Activated CD8-positive, alpha-beta memory T cell treated with anti-CD3 and anti-CD28 coated beads, Interleukin-2, amount 50 U/mL, for 1 hour (primary cell): ENCODE measurements at regions not wholly inside any gene's neighbourhood (a gene's known extent, or its start where the extent isn't known, plus 50 kb on each side); places are given as distances from the start of the nearest gene placed in this dataset.

ENCODE experiments used
- DNase-seq: peaks from one replicate; pipeline ENCODE4 v3.0.0-alpha.2; 2020; ENCODE audit errors: extremely low read depth

DNA sequence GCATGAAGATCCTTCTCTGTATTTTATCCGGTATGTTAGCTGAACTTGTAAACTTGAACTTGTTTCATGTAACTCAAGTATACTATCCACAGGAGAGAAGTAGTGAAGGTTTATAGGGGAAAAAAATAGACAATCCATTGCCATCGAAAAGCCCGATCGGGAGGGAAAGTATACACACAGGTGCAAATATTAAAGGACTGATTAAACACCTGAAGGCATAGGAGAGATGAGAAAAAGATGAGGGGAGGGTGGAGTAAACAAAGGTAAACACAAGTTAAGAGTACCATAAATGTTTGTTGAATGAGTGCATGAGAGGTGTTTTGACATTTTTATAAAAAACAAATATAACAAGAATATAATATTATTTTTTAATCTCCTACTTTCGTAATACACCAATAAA, 64.3 kb upstream of the CITED2 start:
- no peak for DNase-seq

DNA sequence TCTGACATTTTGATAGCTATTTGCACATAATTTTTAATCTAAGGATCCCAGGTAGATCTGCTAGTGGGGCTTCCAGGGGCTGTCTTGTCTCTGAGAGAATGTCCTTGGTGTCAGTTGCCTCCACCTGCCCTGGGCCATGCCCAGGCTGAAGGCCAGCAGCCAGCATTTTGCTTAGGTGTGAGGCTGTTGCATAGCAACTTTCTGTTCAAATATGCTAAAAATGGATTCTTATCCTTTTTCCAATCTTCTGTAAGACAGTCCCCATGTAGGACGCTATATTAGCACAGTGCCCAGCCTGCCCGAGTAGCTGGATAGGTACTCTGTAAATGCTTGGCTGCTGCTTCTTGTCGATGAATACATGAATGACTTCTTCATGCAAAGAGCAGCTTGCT, 62.5 kb upstream of the CITED2 start:
- no peak for DNase-seq

DNA sequence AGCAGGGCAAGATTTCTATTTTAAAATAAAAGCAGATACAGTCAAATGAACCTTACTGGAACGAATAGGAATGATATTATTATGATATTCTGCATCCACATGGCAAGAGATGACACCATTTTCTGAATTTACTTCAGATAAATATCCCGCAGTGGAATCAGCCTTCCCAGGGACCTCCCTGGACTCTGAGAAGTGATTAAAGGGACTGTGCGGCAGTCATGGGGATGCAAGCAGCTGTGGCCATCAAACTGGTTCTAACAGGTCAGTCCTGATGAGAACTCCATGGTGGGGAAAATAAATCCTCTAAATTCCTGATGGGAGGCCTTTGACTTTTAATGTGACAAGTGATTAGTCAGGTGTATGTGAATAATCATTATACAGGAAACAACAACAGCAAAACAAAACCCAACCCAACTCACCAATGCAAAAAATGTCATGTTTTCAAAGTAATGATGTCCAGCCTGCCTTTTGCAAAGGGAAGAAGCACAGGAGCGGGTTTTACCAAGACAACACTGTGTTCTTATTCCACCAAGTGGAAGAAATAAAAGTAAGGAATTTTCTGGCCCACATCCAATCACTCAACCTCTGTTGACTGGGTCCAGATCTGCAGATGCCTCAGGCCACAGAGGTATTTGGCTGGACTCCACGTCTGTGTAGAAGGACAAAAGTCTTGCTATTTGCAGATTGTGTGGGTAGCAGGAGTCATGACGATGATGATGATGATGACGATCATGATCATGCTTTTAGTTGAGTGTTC, 61.9 kb upstream of the CITED2 start:
- DNase-seq, result no peak

DNA sequence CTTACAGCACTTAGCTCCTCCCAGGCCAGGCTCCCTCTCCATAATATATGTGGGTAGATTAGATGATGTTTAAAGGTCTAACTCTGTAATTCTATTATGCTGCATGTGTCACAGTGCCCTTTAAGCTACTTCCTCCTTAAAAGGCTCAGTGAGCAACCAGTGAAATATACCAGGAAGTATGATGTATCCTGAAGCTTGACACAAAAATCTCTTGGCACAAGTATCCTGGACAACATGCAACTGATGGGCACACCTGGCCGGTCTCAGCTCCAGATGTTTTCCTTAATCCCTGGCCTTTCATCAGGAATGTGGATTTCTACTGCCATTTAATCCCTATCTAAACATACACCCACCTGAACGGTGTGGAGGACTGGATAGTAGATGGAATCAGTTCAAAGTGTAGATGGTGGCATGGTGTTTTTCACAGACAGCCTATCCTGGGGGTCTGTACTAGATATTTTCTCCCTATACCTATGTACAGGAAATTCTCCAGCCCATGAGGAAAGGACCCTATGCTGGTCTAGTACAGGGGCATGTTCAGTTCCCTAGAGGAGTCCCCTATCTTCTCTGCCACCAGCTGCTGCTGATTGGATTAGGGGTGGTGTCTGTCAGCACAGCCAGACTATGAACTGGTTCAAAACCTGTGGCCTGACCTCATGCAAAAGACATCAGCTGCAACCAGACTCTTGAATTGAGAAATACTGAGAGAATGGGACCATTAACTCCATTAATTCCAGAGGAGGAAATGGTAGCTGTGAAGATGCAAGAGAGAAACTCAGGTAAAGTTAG, 59.4 kb upstream of the CITED2 start:
- no peak for DNase-seq

DNA sequence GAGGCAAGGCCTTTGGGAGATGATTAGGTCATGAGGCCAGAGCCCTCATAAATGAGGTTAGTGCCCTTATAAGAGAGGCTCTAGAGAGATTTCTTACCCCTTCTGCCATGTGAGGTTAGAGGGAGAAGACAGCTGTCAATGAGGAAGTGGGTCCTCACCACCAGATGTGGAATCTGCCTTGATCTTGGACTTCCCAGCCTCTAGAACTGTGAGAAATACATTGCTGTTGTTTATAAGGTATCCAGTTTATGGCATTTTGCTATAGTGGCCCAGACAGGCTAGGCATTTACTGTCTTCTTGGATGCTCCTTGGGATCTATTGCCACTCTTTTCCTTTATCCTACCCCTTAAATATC, 57.1 kb upstream of the CITED2 start:
- DNase-seq, result no peak

DNA sequence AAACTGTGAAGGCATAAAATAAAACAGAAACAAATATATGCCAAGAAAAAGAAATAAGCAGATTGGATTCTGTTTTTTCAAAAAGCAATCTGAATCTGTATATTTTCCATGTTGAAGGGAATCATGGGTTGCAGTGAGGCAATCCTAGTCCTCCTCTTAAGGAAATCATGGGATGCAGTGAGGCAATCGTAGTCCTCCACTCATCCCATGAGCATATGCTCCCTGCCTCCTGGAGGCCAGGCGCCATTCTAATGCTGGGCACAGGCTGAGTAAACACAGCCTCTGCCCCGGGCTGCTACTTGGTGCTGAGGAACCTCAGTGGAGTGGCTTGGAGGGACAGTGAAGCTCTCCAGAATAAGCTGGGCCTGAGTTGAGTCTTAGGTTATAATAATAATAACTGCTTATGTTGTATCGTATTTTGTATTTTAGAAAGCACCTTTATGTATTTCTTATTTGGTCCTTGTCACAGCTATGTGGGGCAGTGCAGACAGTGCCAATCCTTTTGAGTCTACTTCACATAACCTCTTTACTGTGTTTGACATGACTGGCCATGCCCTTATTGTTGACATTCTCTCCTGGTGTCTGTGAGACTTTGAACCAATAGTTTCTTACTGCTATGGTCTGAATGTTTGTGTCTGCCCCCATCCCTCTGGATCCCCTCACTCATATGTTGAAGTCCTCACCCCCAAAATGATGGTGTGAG, 56.6 kb upstream of the CITED2 start:
- DNase-seq, result no peak

DNA sequence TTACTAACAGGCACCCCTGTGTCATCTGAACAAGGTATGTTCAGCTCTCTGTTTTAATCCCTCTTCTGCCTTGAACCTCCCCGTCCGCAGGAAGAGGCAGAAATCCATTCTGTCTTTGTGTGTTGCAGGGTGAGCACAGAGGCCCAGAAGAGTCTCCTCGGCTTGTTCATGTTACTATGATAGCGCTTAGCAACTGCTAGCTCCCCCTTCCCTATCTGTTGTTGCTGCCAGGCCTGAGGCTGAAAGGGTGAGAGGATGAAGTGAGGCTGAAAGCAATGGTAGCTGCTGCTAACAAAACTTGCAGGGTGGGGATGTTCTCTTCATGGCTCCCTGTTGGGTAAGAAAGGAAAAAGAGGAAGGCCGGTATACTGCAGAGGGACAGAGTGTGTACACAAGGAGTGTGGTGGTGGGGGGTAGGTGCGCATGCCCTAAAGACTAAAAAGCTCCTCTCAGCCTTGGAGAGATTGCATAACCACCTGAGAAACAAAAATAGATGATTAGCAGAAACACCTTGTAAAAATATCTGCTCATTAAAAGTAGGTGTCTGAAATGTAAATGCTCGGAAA, 55.2 kb upstream of the CITED2 start:
- no peak for DNase-seq

DNA sequence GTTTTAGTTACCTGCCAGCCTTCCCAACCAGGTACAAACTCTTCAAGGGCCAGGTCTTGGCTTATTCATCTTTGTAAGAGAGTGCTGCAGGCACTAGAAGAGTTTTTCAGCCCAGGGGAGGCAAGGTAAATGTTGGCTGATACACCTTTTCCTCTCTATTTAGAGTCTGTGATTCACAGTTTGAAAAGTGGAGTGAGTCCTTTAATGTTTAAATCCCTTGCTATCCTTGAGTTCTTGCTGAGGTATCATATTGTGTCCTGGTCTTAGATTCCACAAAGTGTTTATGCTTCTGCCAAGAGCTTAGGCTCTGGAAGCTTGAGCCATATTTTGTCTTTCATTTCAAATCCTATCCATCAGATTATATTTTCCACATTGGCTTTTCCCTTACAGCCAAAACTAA, 52.8 kb upstream of the CITED2 start:
- no peak for DNase-seq

DNA sequence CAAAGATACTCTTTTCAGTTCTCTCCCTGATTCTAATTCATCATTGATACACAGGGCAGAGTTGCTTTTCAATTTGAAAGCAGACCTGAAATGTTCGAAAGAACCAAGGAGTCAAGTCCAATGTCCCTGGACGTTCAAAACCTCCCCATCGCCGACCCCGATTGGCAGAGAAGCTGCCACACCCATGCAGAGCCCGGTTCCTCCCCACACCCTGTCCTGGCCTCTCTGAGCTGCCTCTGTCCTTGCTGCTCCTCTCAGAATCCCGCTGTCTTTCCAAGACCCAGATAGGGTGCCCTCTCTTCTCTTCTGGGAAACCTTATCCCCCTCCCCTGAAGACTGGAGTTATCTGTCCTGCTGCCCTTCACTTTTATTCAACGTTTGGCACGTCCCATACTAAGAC, 52.3 kb upstream of the CITED2 start:
- no peak for DNase-seq

DNA sequence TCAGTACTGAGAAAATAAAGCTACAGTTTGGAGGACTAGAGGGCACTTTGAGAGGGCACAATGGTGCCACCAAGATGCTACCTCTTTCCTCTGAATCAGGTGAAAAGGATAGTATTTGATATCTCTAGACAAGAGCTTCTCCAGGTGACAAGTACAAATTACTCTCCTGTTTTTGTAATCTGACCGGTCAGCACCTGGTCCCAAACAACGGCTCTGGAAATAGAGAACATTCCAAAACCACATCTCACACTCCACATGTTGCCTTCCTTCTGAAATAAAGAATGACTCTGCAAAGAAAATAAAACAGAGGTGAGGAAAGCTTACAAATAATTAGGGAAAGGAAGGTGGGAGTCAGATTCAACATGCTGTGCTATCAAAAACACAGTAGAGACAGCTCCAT, 51.3 kb upstream of the CITED2 start:
- no peak for DNase-seq

DNA sequence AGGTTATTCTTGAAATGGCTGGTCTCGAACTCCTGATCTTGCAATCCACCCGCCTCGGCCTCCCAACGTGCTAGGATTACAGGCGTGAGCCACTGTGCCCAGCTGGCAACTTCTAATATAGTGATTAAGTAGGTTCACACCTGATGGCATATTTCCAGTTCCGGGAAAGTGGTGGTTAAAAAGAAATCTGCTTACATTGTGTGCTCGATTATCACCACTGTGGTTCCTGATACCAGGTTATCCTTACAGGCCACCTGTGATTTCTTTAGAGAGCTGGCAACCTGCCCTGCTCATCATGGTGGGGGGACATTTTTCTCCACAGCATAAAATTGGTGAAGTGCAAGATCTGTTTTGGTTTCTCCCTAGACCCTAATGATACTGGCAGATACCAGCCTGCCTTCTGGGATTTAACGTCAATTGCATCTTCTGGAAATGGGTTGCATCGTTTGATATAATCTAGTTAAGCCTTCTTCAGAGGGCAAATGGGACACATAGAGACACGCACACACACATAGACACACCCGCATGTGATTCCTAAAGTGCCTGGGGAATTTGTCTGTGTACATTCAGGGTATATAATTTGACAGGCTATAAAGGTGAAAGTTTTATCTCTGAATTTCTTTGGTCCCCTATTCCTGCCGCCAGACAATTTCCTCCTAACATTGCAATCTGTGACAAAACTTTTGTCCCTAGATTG, 49.7 kb upstream of the CITED2 start:
- DNase-seq, result no peak
